NCI-H2227 (cell line): ENCODE measurements at regions not wholly inside any gene's neighbourhood (a gene's known extent, or its start where the extent isn't known, plus 50 kb on each side); places are given as distances from the start of the nearest gene placed in this dataset.

Experiments used
- DNase-seq: peaks from one replicate; lab custom pipeline; 2025; ENCODE audit not compliant: unreplicated experiment; lab: John Stamatoyannopoulos, UW

DNA sequence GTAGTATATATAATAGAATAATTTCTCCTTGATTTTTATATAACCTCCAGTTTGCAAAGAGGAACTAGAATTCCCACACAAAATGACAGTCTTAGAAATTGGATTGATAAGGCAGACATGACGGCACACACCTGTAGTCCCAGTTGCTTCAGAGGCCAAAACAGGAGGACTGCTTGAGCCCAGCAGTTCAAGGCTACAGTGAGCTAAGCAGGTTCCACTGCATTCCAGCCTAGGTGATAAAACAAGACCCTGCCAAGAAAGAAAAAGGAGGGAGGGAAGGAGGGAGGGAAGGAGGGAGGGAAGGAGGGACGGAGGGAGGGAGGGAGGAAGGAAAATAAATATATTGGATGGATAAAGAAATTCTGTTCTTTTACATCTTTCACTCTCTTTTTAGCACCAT is 77.6 kb upstream of the SASH1 start:
- no peak for DNase-seq

DNA sequence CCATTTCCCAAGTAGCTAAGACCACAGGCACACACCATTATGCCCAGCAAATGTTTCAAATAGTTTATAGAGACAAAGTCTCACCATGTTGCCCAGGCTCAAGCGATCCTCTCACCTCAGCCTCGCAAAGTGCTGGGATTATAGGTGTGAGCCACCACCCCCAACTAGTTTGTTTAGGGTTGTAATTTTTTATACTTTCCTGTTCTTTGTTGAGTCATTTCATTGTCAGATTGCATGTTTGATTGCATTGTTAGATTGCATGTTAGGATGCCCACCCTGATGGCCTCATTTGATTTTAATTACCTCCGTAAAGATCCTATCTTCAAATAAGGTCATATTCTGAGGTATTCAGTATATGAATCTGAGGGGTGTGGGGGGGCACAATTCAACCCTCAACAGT is 73.3 kb upstream of the SASH1 start:
- DNase-seq: no peak

DNA sequence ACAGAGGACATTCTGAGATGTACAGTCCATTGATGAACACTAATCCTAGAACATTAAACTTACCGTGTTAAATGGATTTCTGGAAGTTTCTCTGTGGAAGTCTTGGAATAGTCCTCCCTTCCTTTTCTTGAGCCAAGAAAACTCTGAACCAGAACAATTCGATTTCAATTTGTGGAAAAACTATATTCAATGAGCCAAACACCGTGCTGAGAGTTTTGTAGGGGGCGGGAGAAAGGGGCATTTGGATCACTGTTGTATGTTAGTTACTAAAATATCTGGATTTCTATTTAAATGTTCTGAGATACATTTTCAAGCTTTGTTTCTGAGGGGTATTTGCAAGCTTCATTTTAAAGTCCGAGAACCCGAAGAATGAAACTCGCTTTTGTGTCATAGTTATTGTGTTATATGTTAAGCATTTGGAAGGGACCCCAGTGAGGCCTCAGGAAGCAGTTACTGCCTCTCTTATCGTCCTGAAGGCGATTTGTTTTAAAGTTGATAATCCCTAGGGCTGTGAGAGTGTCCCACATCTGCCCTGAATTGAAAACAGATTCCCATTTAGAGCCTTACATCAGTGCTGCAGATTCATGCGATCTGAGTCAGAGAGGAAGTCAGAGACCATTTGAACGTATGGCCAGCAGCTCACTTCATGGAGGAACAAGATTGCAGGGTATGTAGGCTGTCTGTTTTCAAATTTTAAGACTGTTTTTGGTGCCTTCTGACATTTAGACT is 70.8 kb upstream of the SASH1 start:
- DNase-seq: no peak

DNA sequence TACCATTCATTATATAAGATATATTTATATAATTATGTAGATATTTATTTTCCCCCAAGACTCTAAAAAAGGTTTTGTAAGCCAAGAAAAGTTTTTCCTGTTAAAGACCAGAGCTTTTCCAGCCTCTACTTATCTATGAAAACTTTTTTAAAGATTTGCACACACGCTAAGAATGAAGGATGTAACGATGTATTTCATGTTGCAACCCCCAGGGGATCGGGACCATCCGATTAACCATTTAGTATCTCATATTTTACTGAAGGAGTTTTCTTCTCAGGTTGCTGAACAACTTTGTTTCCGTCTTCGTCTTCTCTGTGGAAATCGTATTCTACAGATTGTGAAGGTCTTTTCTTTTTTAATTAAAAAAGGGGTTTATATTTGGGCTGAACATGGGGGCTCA is 70.0 kb upstream of the SASH1 start:
- DNase-seq: no peak

DNA sequence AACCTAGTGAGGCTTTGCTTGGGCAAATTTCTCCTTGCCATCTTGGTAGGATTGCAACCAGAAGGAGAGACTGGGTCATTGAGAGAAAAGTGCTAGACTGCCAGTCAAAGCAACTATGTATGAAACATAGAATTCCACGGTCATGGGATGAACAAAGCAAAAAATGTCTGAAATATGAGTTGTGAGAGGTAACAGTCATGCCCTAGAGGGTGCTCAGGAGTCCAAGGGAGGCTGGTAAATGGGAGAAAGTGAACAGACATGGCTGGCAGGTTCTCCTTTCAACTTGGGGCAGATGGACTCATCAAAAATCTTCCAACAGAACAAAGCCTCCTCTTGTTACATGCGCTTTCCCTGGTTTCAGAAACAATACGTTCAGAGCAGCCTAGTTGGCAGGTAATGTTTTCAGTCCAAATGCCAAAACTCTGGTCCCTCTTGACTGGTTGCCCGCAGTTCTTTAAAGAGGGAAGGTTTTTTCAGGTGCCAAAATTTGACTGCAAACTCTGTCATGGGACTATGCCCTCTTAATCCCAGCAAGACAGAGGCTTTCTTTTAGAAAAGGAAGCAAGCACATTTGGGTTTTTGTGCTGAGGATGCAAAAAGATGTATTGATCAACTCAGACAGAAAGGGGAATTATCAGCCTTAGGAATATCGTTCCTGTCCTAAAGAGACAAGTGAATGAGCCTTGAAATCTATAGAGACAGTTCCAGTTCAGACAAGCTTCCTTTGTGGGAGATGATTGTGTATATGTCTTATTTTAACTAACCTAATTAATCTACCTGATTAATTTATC is 68.5 kb upstream of the SASH1 start:
- DNase-seq: no peak

DNA sequence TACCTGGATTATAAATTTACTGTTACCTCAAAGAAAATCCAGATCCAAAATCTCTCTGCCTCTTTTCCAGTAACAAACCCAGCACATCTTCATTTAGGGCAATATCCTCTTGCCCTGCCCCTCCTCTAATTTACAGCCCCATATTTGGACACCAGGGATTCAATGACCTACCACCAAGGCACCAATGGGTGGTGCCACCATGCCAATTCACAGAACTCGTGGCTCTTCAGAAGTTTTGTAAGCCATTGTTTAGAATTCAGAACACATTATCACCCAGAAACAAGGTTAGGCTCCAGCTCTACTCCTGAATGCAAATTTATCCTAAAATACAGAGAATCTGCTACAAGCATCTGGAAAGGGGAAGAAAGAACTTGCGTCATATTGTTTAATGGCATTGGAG is 67.8 kb upstream of the SASH1 start:
- no peak for DNase-seq

DNA sequence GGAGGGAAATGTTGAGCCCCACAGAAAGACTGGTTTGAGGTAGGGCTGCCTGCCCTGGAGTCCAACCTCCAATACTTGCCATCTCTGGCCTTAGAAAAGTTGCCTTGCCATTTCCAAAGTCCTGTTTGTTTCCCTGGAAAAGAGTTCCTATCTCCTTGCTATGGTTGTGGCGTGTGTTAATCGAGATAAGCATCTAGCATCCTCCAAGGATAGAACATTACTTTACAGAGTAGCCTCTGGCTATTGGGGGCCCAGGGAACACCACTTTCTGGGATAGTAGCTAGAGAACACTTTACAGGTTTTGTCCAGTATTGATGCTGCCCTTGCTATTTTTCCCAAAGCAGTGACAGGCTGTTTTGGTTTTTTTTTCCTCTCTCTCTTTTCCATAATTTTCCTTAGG is 57.4 kb upstream of the SASH1 start:
- no peak for DNase-seq

DNA sequence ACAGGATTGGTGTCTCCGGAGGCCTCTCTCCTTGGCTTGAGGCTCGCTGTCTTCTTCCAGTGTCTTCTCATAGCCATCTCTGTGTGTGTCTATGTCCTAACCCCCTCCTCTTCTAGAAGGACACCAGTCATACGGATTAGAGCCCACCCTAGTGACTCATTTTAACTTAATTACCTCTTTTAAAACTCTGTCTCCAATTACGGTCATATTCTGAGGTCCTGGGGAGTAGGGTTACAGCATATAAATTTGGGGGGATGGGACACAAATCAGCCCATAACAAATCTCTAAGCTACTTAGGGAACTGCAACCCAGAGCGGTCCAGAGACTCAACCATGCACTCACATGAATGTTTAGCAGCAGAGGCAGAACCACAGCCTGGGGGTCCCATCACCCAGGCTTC is 56.1 kb upstream of the SASH1 start:
- DNase-seq: no peak

DNA sequence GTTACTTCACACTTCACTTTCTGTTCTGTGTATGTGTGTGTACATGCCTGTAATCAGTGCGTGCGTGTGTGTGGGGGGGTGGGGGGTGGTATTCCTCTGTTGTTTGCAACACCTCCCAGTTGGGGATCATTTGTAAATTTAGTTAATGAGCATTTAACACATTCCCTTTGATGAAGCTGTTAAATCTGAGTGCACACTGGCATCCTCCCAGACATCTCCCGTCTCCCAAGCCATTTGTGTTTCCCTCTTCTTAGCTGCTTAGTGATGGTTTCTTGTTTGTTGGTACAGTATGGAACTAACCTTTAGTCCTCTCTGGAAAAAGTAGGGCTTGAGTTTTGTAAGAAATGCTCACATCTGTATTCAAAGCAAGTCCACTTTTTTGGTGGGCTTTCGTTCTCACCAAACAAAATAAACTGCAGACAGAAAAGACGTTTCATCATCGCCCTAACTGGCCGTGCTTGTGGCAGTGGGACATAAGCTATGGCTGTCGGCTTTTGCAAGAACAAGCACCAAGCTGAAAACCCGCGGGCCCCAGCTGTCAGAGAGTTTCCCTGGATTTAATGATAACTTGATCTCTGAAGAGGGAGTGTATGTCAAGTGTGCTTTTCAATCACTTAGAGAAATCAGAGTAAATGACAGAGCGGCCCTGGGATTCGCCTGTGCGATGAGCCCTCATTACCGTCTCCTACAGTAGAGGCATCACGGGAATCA is 54.9 kb upstream of the SASH1 start:
- peak; percentile 78 for DNase-seq

DNA sequence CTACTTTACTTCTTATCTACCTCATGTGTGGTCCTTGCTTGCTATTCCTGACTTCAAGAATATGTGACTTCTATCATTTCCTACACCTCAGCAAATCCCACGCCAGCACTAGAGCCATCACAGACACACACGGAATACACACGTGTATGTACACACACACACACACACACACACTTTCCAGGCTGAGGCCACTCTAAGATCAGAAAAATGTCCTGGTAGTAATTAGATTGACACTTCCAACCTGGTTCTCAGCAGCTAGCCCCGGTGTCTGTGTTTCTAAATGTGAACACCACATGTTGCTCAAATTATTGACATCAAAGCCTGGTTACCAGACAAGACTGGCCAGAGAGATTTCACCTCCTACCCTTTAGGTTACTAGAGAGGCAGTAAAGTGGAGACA is 54.1 kb upstream of the SASH1 start:
- DNase-seq: peak; percentile 11

DNA sequence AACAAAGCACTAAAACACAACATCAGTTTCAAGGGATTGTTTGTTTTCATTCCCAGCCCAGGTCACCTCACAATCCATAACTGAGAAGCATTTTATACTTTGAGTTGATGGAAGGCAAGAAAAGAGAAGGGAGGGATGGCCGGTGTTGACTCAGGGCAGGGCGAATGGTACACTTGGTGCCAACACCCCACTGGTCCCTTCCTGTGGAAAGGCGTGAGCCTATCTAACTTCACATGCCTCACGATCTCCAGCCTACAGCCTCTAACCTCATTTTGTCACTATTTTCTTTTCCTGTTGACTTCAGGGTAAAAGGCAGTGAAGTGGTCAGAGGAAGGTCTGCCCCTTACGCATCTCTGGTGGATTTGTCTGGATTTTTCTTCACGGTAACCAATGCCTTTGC is 53.5 kb upstream of the SASH1 start:
- no peak for DNase-seq

DNA sequence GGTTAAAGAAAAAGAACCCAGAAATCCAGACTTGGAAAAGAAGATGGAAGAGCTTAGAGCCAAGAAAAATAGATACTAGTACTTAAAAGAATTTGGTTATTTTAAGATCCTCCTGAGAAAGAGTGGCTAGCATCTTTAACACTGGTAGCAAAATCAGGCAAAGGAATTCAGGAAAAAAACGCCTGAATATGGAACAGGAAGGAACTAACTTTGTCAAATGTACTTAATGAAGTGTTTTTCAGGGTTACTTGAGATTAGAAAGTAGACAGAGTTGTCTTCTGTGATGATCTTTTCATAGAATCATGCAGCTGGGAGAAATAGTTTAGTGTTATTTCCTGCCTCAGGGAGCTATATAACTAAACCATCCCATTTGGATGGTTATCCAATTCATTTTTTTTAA is 50.8 kb upstream of the SASH1 start:
- DNase-seq: no peak
